GM19035 (cell line): ENCODE measurements at regions not wholly inside any gene's neighbourhood (a gene's known extent, or its start where the extent isn't known, plus 50 kb on each side); places are given as distances from the start of the nearest gene placed in this dataset.
A peak's percentile ranks its signal among the peaks of the same experiment; 100 is the strongest.

Experiments used
- ATAC-seq: cut with Tn5 transposase; IDR thresholded peaks from one replicate; pipeline ENCODE4 v1.9.1; 2021; ENCODE audit not compliant: unreplicated experiment

DNA sequence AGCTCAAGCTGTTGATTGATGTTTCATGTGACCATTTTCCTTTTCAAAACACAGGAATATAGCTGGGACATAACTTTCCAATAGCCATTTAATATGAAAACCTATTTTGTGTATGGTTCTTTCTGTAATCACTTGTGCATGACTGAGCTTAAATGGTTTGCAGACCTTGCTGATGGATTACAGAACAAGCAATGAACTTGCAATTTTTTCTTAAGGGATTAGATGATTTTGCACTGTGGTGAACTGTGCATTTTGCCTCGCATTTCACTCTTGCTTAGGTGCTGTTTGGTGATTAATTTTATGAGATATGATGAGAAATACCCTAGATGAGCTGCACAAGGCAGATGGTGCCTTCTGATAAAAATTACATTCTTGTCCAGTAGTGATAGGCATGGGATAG, 419.0 kb upstream of the FBXO33 start:
- ATAC-seq: no peak

DNA sequence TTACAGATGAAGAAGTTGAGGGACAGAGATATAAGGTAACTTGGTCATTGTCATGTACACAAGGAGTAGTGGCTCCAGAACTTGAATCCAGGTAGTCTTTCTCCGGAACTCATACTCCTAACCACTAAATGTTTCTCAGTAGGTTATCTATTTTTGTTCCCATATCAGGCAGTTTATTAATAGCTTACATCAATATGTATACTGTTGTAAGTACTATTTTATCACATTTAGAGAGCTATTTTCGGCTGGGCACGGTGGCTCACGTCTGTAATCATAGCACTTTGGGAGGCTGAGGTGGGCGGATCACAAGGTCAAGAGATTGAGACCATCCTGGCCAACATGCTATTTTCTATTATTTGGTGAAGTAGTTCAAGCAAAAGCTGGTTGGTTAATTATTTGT, 415.6 kb upstream of the FBXO33 start:
- no peak for ATAC-seq

DNA sequence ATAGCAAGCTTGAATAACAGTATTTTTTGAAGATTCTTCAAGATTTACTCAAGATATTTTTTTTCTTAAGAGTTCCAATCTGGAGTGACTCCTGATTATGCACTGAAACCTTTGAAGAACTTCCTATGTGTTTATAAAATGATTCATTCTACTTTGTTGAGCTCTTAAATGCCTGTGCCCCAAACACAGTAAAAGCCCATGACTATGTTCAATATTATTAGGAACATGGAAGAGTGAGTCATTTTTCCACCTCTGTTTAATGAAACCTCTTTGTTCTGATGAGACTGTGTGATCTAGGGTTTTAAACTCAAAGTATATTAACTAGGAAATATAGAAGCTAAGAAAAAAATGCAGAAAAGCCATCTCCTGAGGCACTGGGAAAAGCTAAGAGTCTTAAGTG, 415.0 kb upstream of the FBXO33 start:
- ATAC-seq: no peak

DNA sequence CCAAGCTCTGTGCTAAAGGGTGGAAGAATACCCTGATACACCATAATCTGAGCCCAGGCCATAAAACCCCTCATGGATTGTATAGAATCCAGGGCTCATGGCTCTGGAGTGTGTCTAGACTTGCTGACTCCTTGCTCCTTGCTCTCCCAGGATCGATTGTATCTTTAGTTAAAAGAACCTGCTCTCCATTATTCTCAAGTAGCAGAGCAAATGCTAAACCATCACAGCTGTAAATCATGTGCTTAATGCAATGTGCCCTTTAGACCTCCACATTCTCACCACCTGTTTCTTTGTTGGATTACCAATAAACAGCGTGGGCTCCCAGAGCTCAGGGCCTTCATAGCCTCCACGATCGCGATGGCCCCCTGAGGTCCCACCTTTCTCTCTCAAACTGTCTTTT, 411.6 kb upstream of the FBXO33 start:
- no peak for ATAC-seq

DNA sequence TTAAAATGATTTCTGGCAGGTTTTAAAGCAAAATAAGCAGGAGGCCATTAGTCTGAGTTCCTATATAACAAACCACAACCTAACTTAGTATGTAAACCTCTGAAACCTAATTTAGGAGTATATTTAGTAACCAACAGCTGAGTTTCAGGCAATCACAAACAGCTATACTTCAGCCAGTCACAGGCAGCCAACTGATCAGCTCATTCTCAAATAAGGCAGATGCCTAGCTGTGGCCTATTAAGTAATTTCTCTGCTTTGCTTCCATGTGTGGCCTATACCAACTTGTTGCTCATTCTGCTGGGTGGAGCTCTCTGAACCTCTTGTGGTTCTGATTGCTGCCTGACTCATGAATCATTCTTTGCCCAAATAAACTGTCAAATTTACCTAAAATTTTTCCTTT, 408.9 kb upstream of the FBXO33 start:
- peak; percentile 48 for ATAC-seq

DNA sequence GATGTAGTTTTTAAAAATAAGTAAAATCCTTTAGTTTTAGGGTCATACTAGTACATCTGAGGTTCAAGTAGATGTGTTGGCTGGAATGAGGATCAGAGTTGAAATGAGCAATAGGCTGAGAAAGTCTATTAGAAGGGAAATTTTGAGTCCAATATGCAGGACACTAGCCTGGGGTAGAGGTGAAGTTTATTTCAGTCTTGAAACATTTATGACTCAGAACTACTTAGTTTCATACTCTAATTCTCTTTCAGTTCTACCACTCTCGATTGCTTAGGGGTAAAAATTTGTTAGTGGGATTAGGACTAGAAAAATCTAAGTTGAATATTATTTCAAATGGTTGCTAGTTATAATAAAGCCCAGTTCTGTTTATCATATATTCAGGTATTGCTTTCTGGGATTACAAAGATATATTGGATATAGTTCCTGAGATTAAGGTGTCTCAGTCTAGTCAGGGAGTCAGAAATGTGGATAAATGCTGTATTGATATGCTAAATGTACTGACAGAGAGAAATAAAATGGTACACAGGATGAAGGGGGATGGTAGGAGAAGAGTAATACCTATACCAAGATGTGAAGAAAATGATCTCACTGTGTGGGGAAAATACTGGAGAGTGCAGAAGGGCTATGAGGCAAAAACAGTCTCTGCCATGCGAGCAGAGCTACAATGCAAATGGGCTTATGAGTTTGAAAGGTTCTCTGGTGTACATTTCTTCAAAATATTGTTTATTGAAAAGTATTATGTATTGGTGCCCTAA, 395.8 kb upstream of the FBXO33 start:
- peak; percentile 99 for ATAC-seq

GRCh38 chr14:39812532-39813320, 380.5 kb upstream of the FBXO33 start:
- no peak for ATAC-seq

- ATAC-seq: no peak
These were observed 375.0 kb upstream of the FBXO33 start for GRCh38 chr14:39807271-39807670.

GRCh38 chr14:39784461-39784860, 352.2 kb upstream of the FBXO33 start:
- no peak for ATAC-seq

DNA sequence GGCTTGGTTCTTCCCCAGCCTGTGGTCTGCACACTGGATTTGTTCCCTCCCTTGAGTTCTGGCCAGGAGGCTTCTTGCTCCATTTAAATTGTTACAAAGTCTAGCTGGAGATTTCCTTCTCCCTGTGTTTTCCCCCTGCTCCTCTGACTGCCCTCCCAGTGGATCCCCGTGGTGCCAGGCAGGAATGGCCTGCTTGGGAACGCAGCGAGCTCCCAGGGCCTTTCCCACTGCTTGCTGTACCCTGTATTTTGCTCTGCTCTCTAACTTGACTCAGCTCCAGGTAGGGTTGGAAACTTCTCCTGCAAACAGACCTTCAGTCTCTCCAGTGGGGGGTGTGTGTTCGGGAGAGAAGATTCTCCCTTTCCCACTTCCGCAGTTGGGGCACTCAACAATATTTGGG, 349.2 kb upstream of the FBXO33 start:
- no peak for ATAC-seq

DNA sequence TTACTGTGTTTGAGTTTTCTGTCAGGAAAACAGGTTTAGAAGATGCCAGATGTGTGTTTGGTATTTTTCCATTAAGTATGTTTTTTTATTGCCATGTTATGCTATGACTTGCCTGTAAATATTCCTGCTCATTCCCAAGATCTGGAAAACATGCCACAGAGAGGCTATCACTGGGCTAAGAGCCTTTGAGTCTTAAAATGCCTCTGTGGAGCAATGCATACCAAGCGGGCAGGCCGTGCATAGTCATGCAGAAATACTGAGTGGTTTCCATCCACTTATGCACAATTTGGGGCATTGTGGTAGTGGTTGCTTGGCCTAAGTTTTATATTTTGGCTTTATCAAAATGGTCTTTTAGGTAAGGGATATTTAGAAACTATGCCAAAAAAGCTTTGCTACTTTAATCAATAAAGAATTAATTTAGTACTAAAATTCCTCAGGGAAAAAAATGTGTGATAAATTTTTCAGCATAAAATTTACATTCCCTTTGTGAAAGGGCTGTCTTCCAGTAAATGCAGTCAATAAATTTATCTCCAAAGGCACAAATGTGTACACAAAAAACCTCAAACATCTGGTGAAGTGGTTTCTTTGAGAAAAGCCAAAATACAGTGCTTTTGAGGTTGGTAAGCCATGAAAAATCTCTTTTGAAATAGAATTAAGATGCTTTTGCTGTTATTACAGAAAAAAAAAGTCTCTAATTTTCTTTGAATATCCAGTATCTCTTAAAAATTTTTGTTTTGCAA, 341.3 kb upstream of the FBXO33 start:
- no peak for ATAC-seq

DNA sequence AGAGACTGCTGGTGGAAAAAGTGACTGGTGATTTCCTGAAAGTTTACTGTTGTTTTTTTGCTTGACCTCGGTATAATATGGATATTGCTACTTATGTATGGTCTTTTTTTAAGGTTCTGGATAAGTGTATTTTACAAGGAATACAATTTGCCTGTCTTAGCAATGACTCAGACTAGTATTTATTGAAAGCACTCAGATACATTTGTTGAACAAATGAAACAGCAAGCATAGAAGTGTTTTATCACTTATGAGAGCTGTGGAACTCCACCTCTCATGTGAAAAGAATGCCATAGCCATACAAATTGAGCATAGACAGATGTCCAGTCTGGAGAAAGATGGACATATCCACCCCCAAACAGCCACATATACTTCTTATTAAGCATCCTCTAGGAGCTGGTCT, 340.4 kb upstream of the FBXO33 start:
- no peak for ATAC-seq

GRCh38 chr14:39768589-39768988, 336.4 kb upstream of the FBXO33 start:
- ATAC-seq: no peak

- no peak for ATAC-seq
These were observed 334.3 kb upstream of the FBXO33 start for GRCh38 chr14:39766397-39767000.

- ATAC-seq: no peak
These were observed 333.4 kb upstream of the FBXO33 start for GRCh38 chr14:39765676-39766075.

DNA sequence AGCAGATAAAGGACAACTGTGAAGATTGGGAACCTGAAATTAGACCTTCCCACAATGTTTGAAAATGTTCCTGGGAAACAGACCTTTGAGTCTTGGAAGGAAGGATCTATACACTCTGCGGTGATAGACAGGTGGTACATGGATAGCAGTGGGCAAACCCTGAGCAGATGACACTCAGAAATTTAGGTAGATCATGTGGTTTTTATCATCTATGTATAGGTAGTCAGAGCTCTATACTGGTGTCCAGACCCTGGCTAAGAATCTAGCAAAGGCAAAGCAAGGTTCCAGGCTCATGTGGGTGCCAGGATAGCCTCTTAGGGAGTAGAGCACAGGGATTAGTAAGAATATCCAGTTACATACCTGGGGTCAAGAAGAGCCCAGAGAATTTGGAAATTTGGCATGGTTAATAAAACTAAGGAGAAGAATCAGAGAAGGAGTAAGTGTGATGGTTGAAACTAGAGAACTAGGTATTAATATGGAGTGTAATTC, 331.2 kb upstream of the FBXO33 start:
- peak; percentile 36 for ATAC-seq

- ATAC-seq: peak; percentile 70
These were observed 330.6 kb upstream of the FBXO33 start for GRCh38 chr14:39762576-39763401.

GRCh38 chr14:39755269-39755878, 323.1 kb upstream of the FBXO33 start:
- ATAC-seq: no peak

DNA sequence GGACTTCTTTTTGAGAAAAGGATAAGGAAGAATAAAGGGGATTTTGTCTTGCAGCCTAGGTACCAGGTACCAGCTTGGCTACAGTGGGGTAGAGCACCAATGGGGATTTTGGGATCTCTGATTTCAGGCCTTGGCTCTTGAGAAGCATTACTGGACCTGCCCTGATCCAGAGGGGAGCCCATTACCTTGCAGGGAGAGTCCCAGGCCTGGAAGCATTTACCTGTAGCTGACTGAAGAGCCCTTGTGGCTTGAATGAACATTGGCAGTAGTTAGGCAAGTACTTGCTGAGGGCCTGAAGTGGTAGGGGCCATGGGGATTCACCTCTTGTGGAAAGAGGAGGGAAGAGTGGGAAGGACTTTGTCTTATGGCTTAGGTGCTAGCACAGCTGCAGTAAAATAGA, 308.2 kb upstream of the FBXO33 start:
- no peak for ATAC-seq

DNA sequence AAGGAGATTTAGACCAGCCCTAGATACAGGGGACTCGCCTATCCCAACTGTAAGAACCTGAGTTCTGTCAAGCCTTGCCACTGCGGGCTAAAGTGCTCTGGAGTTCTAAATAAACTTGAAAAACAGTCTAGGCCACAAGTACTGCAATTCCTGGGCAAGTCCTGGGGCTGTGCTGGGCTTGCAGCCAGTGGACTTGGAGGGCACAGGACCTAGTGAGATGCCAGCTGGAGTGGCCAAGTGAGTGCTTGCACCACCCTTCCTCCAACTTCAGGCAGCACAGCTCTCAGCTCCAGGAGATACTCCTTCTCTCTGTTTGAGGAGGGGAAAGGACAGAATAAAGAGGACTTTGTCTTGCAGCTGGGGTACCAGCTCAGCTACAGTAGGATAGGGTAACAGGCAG, 307.6 kb upstream of the FBXO33 start:
- no peak for ATAC-seq
